ENCODE measurements at regions not wholly inside any gene's neighbourhood (a gene's known extent, or its start where the extent isn't known, plus 50 kb on each side); places are given as distances from the start of the nearest gene placed in this dataset.
"Not testable (repeated sequence)": the region's sequence is repeated elsewhere in the genome, so short reads cannot be mapped to it uniquely, and the experiment has no call there.

DNA sequence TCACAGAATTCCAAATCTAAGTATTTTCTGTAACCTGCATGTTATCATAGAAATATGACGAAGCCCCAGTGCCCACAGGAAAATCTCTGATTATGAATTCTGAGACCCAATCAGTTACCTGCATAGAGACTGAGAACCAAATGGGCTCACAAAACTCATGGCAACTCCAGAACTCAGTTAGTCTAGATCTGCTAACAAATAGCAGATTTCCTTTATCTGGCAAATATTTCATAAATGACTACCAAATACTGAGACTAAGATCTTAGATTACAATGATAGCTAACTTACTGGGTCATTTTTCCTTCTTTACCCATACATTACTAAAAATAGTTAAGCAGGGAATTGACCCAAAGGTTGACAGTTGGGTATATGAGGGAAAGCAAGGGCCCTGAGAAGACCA is 228.1 kb upstream of the FAT3 start:
- Histone ChIP-seq H3K14ac (ENCODE audit: low read length in 2 of 2) (no peak overlapping the region), H3K4ac (ENCODE audit: low read depth in 1 of 2, low read length in 2 of 2) (no peak overlapping the region), H3K18ac (ENCODE audit: low read depth in 1 of 2, low read length in 2 of 2) (no peak overlapping the region), H3K23ac (ENCODE audit: low read length in 2 of 2) (no peak overlapping the region), H3K27ac (ENCODE audit: low read length, poor library complexity, severe bottlenecking) (no peak overlapping the region), H3K4me3 (ENCODE audit: insufficient read depth in 1 of 2, low read depth in 1 of 2, low read length in 2 of 2) (no peak overlapping the region), H4K8ac (ENCODE audit: low read length) (no peak overlapping the region), H2AK5ac (ENCODE audit: low read length, severe bottlenecking) (no peak overlapping the region), H3K9me3 (ENCODE audit: control insufficient read depth, low read length) (no peaks in the 10 kb centered on the region), H2BK120ac (ENCODE audit: low read depth, low read length) (no peak overlapping the region), H2BK12ac (ENCODE audit: low read length in 2 of 2) (no peak overlapping the region), H2BK5ac (ENCODE audit: low read depth, low read length, poor library complexity, severe bottlenecking) (no peak overlapping the region), H3K4me1 (ENCODE audit: control insufficient read depth, insufficient read depth, low read depth, low read length) (no peaks in the 10 kb centered on the region), H3K27me3 (ENCODE audit: control insufficient read depth in 1 of 2, insufficient read depth in 1 of 2, low read length in 2 of 2) (no peaks in the 10 kb centered on the region), H3K79me1 (replicated peaks; ENCODE audit: low read length, poor library complexity, severe bottlenecking) (no peaks in the 10 kb centered on the region), H2BK15ac (ENCODE audit: low read depth, poor library complexity, severe bottlenecking) (no peak overlapping the region), H3K9ac (ENCODE audit: low read length) (no peak overlapping the region), H2AFZ (ENCODE audit: low read depth, low read length) (no peak overlapping the region), H3K4me2 (ENCODE audit: low read length, poor library complexity, severe bottlenecking) (no peak overlapping the region), H4K91ac (ENCODE audit: low read length) (no peak overlapping the region), H3K36me3 (ENCODE audit: control insufficient read depth in 1 of 2, insufficient read depth in 2 of 2, low read depth in 1 of 2, low read length in 2 of 2) (no peaks in the 10 kb centered on the region)
- 88% methylated on average over 1 of the region's 1 CpG for WGBS
- DNase-seq, result no peak

DNA sequence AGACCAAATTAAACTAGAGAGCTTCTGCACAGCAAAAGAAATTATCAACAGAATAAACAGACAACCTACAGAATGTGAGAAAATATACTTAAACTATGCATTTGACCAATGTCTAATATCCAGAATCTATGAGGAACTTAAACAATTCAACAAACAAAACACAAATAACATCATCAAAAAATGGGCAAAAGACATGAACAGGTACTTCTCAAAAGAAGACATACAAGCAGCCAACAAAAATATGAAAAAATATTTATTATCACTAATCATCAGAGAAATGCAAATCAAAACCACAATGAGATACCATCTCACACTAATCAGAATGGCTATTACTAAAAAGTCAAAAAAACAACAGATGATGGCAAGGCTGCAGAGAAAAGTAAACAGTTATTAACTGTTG is 236.2 kb upstream of the FAT3 start:
- not testable (repeated sequence) for H4K91ac ChIP-seq (ENCODE audit: low read length); H3K36me3 ChIP-seq (ENCODE audit: control insufficient read depth in 1 of 2, insufficient read depth in 2 of 2, low read depth in 1 of 2, low read length in 2 of 2); H2BK5ac ChIP-seq (ENCODE audit: low read depth, low read length, poor library complexity, severe bottlenecking); H3K4me3 ChIP-seq (ENCODE audit: insufficient read depth in 1 of 2, low read depth in 1 of 2, low read length in 2 of 2); H3K4me2 ChIP-seq (ENCODE audit: low read length, poor library complexity, severe bottlenecking); H2BK120ac ChIP-seq (ENCODE audit: low read depth, low read length); H2AFZ ChIP-seq (ENCODE audit: low read depth, low read length); H3K9me3 ChIP-seq (ENCODE audit: control insufficient read depth, low read length); H2BK15ac ChIP-seq (ENCODE audit: low read depth, poor library complexity, severe bottlenecking); H3K79me1 ChIP-seq (replicated peaks; ENCODE audit: low read length, poor library complexity, severe bottlenecking); H4K8ac ChIP-seq (ENCODE audit: low read length); H3K4me1 ChIP-seq (ENCODE audit: control insufficient read depth, insufficient read depth, low read depth, low read length); DNase-seq; H3K23ac ChIP-seq (ENCODE audit: low read length in 2 of 2); H3K4ac ChIP-seq (ENCODE audit: low read depth in 1 of 2, low read length in 2 of 2); H3K14ac ChIP-seq (ENCODE audit: low read length in 2 of 2); H2AK5ac ChIP-seq (ENCODE audit: low read length, severe bottlenecking); H3K9ac ChIP-seq (ENCODE audit: low read length); H2BK12ac ChIP-seq (ENCODE audit: low read length in 2 of 2); H3K27me3 ChIP-seq (ENCODE audit: control insufficient read depth in 1 of 2, insufficient read depth in 1 of 2, low read length in 2 of 2); H3K18ac ChIP-seq (ENCODE audit: low read depth in 1 of 2, low read length in 2 of 2); H3K27ac ChIP-seq (ENCODE audit: low read length, poor library complexity, severe bottlenecking)

DNA sequence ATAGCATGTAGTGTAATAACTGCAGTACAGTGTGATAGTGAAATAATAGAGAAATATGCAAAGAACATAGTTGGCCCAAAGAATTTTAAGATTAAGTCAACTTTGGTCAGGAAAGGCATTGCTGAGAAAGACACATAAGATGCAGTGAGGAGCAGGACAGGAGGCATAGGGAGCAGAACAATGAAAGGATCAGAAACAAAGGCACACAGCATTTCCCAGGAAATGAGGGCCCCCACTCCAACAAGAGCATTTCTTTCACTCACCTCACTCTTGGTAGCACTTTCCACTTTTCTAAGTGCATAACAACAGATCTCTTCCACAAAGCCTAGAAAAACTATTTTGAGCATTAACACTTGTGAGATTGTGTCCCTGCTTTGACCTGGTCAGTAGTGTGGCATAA is 238.4 kb upstream of the FAT3 start:
- H3K18ac ChIP-seq (ENCODE audit: low read depth in 1 of 2, low read length in 2 of 2), result no peak overlapping the region
- H3K4ac ChIP-seq (ENCODE audit: low read depth in 1 of 2, low read length in 2 of 2), result no peak overlapping the region

DNA sequence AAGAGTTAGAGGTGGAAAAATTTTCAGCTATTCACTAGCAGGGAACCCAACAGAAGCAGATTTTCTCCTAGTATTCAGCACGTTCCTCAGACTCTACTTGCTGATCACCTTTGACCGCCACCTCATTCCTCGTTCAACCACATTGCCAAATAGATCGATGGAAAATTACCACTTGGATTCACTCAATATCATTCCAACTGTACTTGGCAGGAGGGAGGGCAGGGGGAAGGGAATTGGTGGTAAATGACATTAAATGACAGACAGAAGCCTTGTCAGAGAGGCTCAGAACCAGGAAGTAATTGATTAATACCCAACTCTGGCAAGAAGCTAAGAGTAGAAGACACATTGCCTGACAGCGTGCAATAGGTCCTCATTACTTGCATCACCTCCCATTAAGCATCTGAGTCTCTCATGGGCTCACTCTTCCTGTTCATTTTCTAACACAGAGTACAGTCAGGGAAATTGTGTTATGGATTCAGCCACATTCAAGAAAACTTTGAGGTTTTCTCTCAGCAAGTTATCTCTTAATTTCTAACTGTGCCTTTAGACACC is 240.5 kb upstream of the FAT3 start:
- H2BK15ac ChIP-seq (ENCODE audit: low read depth, poor library complexity, severe bottlenecking), result no peak overlapping the region
- H2BK120ac ChIP-seq (ENCODE audit: low read depth, low read length), result no peak overlapping the region
- no peaks in the 10 kb centered on the region for H3K36me3 ChIP-seq (ENCODE audit: control insufficient read depth in 1 of 2, insufficient read depth in 2 of 2, low read depth in 1 of 2, low read length in 2 of 2)
- H4K8ac ChIP-seq (ENCODE audit: low read length), result no peak overlapping the region
- H3K4me1 ChIP-seq (ENCODE audit: control insufficient read depth, insufficient read depth, low read depth, low read length), result peaks cover 2% of the 10 kb centered on the region
- H4K91ac ChIP-seq (ENCODE audit: low read length), result no peak overlapping the region
- no peak for DNase-seq
- no peak overlapping the region for H3K23ac ChIP-seq (ENCODE audit: low read length in 2 of 2)
- no peak overlapping the region for H3K9ac ChIP-seq (ENCODE audit: low read length)
- no peak overlapping the region for H2BK12ac ChIP-seq (ENCODE audit: low read length in 2 of 2)
- WGBS, result 73% methylated on average over 2 of the region's 5 CpGs
- H3K9me3 ChIP-seq (ENCODE audit: control insufficient read depth, low read length), result peaks cover 2% of the 10 kb centered on the region
- no peaks in the 10 kb centered on the region for H3K27me3 ChIP-seq (ENCODE audit: control insufficient read depth in 1 of 2, insufficient read depth in 1 of 2, low read length in 2 of 2)
- no peak overlapping the region for H2AK5ac ChIP-seq (ENCODE audit: low read length, severe bottlenecking)
- no peak overlapping the region for H3K14ac ChIP-seq (ENCODE audit: low read length in 2 of 2)
- no peak overlapping the region for H3K4me3 ChIP-seq (ENCODE audit: insufficient read depth in 1 of 2, low read depth in 1 of 2, low read length in 2 of 2)
- no peak overlapping the region for H3K4me2 ChIP-seq (ENCODE audit: low read length, poor library complexity, severe bottlenecking)
- no peak overlapping the region for H3K4ac ChIP-seq (ENCODE audit: low read depth in 1 of 2, low read length in 2 of 2)
- H3K27ac ChIP-seq (ENCODE audit: low read length, poor library complexity, severe bottlenecking), result no peak overlapping the region
- H3K79me1 ChIP-seq (replicated peaks; ENCODE audit: low read length, poor library complexity, severe bottlenecking), result no peaks in the 10 kb centered on the region
- H2AFZ ChIP-seq (ENCODE audit: low read depth, low read length), result no peak overlapping the region
- no peak overlapping the region for H3K18ac ChIP-seq (ENCODE audit: low read depth in 1 of 2, low read length in 2 of 2)
- no peak overlapping the region for H2BK5ac ChIP-seq (ENCODE audit: low read depth, low read length, poor library complexity, severe bottlenecking)

More for the DNA sequence above, 238.4 kb upstream of the FAT3 start:
- no peak overlapping the region for H3K23ac ChIP-seq (ENCODE audit: low read length in 2 of 2)
- H3K36me3 ChIP-seq (ENCODE audit: control insufficient read depth in 1 of 2, insufficient read depth in 2 of 2, low read depth in 1 of 2, low read length in 2 of 2), result no peaks in the 10 kb centered on the region
- no peak overlapping the region for H2BK15ac ChIP-seq (ENCODE audit: low read depth, poor library complexity, severe bottlenecking)
- H2AFZ ChIP-seq (ENCODE audit: low read depth, low read length), result no peak overlapping the region
- H3K27ac ChIP-seq (ENCODE audit: low read length, poor library complexity, severe bottlenecking), result no peak overlapping the region
- H2BK12ac ChIP-seq (ENCODE audit: low read length in 2 of 2), result no peak overlapping the region
- H2BK5ac ChIP-seq (ENCODE audit: low read depth, low read length, poor library complexity, severe bottlenecking), result no peak overlapping the region
- no peak overlapping the region for H4K91ac ChIP-seq (ENCODE audit: low read length)
- H3K9me3 ChIP-seq (ENCODE audit: control insufficient read depth, low read length), result peaks cover 2% of the 10 kb centered on the region
- H3K4me1 ChIP-seq (ENCODE audit: control insufficient read depth, insufficient read depth, low read depth, low read length), result peaks cover 2% of the 10 kb centered on the region
- no peak overlapping the region for H3K4me2 ChIP-seq (ENCODE audit: low read length, poor library complexity, severe bottlenecking)
- no peak overlapping the region for H3K9ac ChIP-seq (ENCODE audit: low read length)
- H2AK5ac ChIP-seq (ENCODE audit: low read length, severe bottlenecking), result no peak overlapping the region
- H4K8ac ChIP-seq (ENCODE audit: low read length), result no peak overlapping the region
- H3K4me3 ChIP-seq (ENCODE audit: insufficient read depth in 1 of 2, low read depth in 1 of 2, low read length in 2 of 2), result no peak overlapping the region
- H3K27me3 ChIP-seq (ENCODE audit: control insufficient read depth in 1 of 2, insufficient read depth in 1 of 2, low read length in 2 of 2), result no peaks in the 10 kb centered on the region
- H2BK120ac ChIP-seq (ENCODE audit: low read depth, low read length), result no peak overlapping the region
- no peak overlapping the region for H3K14ac ChIP-seq (ENCODE audit: low read length in 2 of 2)
- H3K79me1 ChIP-seq (replicated peaks; ENCODE audit: low read length, poor library complexity, severe bottlenecking), result no peaks in the 10 kb centered on the region
- no peak for DNase-seq

All from mesenchymal stem cell (in vitro differentiated cells and primary cell).